ENCODE measurements at regions not wholly inside any gene's neighbourhood (a gene's known extent, or its start where the extent isn't known, plus 50 kb on each side); places are given as distances from the start of the nearest gene placed in this dataset.

GRCh38 chr5:159785656-159786055, 130.6 kb upstream of the ADRA1B start:
- no peak for DNase-seq
- H3K4me2 ChIP-seq (ENCODE audit: low read depth, low read length), result no peak overlapping the region
- TF ChIP-seq CTCF (IDR thresholded peaks at IDR 0.05; ENCODE audit: low read length) (no peak), EZH2 (optimal IDR thresholded peaks at IDR 0.05; ENCODE audit: low read depth, low read length) (no peak), EZH2phosphoT487 (IDR thresholded peaks at IDR 0.05; ENCODE audit: low read length) (no peak)
- no peaks in the 10 kb centered on the region for H3K9me2 ChIP-seq (replicated peaks; ENCODE audit: insufficient read depth, low read length)
- no peaks in the 10 kb centered on the region for H4K20me1 ChIP-seq (ENCODE audit: insufficient read depth, low read length)
- H3K4me1 ChIP-seq (ENCODE audit: low read length), result no peaks in the 10 kb centered on the region
- H3K9ac ChIP-seq (ENCODE audit: low read length), result no peak overlapping the region
- H3K27me3 ChIP-seq (replicated peaks; ENCODE audit: insufficient read depth, low read length), result no peaks in the 10 kb centered on the region
- no peaks in the 10 kb centered on the region for H3F3A ChIP-seq (ENCODE audit: insufficient read depth, low read length)
- no peak overlapping the region for H3K27ac ChIP-seq (ENCODE audit: low read length)
- H3K4me3 ChIP-seq (ENCODE audit: low read length), result no peak overlapping the region
- no peaks in the 10 kb centered on the region for H3K9me3 ChIP-seq (replicated peaks; ENCODE audit: insufficient read depth, low read length)
- H2AFZ ChIP-seq (ENCODE audit: low read length), result no peak overlapping the region
- no peaks in the 10 kb centered on the region for H3K36me3 ChIP-seq (replicated peaks; ENCODE audit: insufficient read depth, low read length)
- H3K79me2 ChIP-seq (ENCODE audit: low read length), result no peaks in the 10 kb centered on the region

GRCh38 chr5:159786201-159786600, 130.1 kb upstream of the ADRA1B start:
- no peak for TF ChIP-seq EZH2 (optimal IDR thresholded peaks at IDR 0.05; ENCODE audit: low read depth, low read length)
- TF ChIP-seq EZH2phosphoT487 (IDR thresholded peaks at IDR 0.05; ENCODE audit: low read length), result no peak
- TF ChIP-seq CTCF (IDR thresholded peaks at IDR 0.05; ENCODE audit: low read length), result no peak
- Histone ChIP-seq H3K36me3 (replicated peaks; ENCODE audit: insufficient read depth, low read length) (no peaks in the 10 kb centered on the region), H2AFZ (ENCODE audit: low read length) (no peak overlapping the region), H3K27ac (ENCODE audit: low read length) (no peak overlapping the region), H3K9ac (ENCODE audit: low read length) (no peak overlapping the region), H3K79me2 (ENCODE audit: low read length) (no peaks in the 10 kb centered on the region), H3K4me1 (ENCODE audit: low read length) (no peaks in the 10 kb centered on the region), H4K20me1 (ENCODE audit: insufficient read depth, low read length) (no peaks in the 10 kb centered on the region), H3K9me3 (replicated peaks; ENCODE audit: insufficient read depth, low read length) (no peaks in the 10 kb centered on the region), H3K27me3 (replicated peaks; ENCODE audit: insufficient read depth, low read length) (no peaks in the 10 kb centered on the region), H3K9me2 (replicated peaks; ENCODE audit: insufficient read depth, low read length) (no peaks in the 10 kb centered on the region), H3K4me2 (ENCODE audit: low read depth, low read length) (no peak overlapping the region), H3K4me3 (ENCODE audit: low read length) (no peak overlapping the region), H3F3A (ENCODE audit: insufficient read depth, low read length) (no peaks in the 10 kb centered on the region)
- DNase-seq, result no peak

- no peak for TF ChIP-seq EZH2 (optimal IDR thresholded peaks at IDR 0.05; ENCODE audit: low read depth, low read length)
- TF ChIP-seq EZH2phosphoT487 (IDR thresholded peaks at IDR 0.05; ENCODE audit: low read length), result no peak
- TF ChIP-seq CTCF (IDR thresholded peaks at IDR 0.05; ENCODE audit: low read length), result no peak
- H3K79me2 ChIP-seq (ENCODE audit: low read length), result no peaks in the 10 kb centered on the region
- H2AFZ ChIP-seq (ENCODE audit: low read length), result no peak overlapping the region
- H3K4me1 ChIP-seq (ENCODE audit: low read length), result no peaks in the 10 kb centered on the region
- no peaks in the 10 kb centered on the region for H4K20me1 ChIP-seq (ENCODE audit: insufficient read depth, low read length)
- H3K9me2 ChIP-seq (replicated peaks; ENCODE audit: insufficient read depth, low read length), result no peaks in the 10 kb centered on the region
- no peaks in the 10 kb centered on the region for H3K9me3 ChIP-seq (replicated peaks; ENCODE audit: insufficient read depth, low read length)
- H3K9ac ChIP-seq (ENCODE audit: low read length), result no peak overlapping the region
- no peak overlapping the region for H3K4me3 ChIP-seq (ENCODE audit: low read length)
- no peak overlapping the region for H3K4me2 ChIP-seq (ENCODE audit: low read depth, low read length)
- no peaks in the 10 kb centered on the region for H3K27me3 ChIP-seq (replicated peaks; ENCODE audit: insufficient read depth, low read length)
- H3K27ac ChIP-seq (ENCODE audit: low read length), result no peak overlapping the region
- no peaks in the 10 kb centered on the region for H3K36me3 ChIP-seq (replicated peaks; ENCODE audit: insufficient read depth, low read length)
- no peaks in the 10 kb centered on the region for H3F3A ChIP-seq (ENCODE audit: insufficient read depth, low read length)
- DNase-seq, result no peak
Measured at GRCh38 chr5:159786901-159787691, 129.2 kb upstream of the ADRA1B start.
